ENCODE measurements at regions not wholly inside any gene's neighbourhood (a gene's known extent, or its start where the extent isn't known, plus 50 kb on each side); places are given as distances from the start of the nearest gene placed in this dataset.

DNA sequence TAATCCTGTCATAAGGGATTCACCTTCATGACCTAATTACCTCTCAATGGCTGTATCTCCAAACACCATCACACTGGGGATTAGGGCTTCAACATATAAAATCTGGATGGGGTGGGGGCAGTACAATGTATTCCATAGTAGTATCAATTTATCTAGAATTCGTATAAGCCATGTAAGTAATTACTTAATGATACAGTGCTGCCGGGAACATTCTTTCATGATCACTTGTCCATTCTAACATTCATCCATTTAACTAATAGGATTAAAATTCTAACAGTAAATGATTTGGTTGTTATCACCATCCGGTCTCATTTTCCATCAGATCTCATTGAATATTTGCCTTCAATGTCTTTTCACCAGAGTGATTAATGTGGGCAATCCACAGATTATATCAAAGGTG lies 1620.9 kb upstream of the TENM3 start:
- Mint-ChIP-seq H3K27me3 (no peaks in the 10 kb centered on the region), H3K9me3 (peaks cover 0 to 3% of the 10 kb centered on the region in 2 donors), H3K4me3 (no peak overlapping the region), H3K36me3 (ENCODE audit: insufficient read depth) (no peaks in the 10 kb centered on the region), H3K4me1 (ENCODE audit: low read depth in 2 of 2) (no peaks in the 10 kb centered on the region), H3K27ac (no peak overlapping the region)
- ATAC-seq (replicated peaks) (no peak), DNase-seq (no peak)

DNA sequence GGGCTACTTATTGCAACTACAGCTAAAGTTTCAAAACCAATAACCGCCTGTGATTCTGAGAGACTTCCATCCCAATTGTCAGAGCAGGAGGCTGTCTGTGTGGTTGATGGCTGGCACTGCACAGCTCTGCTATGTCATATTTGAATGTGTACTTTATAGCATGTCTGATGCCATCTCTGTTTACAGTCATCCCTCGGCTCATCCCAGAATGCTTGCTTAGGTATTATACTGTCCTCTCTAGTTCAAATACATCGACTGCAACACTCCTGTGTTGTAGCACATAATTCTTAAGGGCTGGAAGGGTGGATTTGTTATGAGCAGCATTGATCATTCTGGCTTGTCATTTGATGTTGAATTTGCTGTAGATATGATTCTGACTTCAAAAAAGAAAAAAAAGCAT lies 1617.5 kb upstream of the TENM3 start:
- H3K27me3 Mint-ChIP-seq = no peaks in the 10 kb centered on the region
- no peaks in the 10 kb centered on the region for H3K4me1 Mint-ChIP-seq (ENCODE audit: low read depth in 2 of 2)
- no peak for DNase-seq
- H3K9me3 Mint-ChIP-seq = peaks cover 0 to 5% of the 10 kb centered on the region in 2 donors
- H3K27ac Mint-ChIP-seq = no peak overlapping the region
- H3K36me3 Mint-ChIP-seq (ENCODE audit: insufficient read depth) = no peaks in the 10 kb centered on the region
- H3K4me3 Mint-ChIP-seq = no peak overlapping the region
- ATAC-seq (replicated peaks) = no peak

DNA sequence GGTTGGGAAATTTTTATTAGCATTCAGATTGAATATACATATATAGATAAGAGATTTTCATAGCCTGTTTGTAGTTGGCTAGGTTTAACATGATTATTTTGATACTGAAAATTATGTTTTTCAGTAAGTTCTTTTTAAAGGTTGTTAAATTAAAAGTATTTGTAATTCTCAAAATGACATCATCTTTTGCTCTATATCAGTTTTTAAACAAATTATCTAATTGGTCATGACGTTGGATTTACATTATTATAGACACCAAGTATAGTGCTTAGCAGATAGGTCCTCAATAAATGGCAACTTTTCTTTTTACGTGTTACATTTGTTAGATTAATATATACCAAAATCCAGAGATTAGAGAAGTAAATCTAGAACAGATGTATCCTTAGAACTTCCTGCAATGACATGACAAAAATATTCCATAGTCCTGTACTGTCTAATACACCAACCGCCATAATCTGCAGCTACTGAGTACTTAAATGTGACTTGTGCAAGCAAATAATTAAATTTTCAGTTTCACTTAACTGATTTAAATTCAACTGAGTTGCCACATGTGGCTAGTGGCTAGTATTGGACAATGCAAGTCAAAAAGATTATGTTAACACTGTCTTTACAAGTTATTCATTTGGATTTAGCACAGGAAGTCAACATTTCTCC lies 1613.1 kb upstream of the TENM3 start:
- H3K9me3 Mint-ChIP-seq = peaks cover 0 to 4% of the 10 kb centered on the region in 2 donors
- H3K27ac Mint-ChIP-seq = no peak overlapping the region
- DNase-seq (no peak), ATAC-seq (replicated peaks) (no peak)
- H3K4me1 Mint-ChIP-seq (ENCODE audit: low read depth in 2 of 2) = no peaks in the 10 kb centered on the region
- no peaks in the 10 kb centered on the region for H3K27me3 Mint-ChIP-seq
- H3K4me3 Mint-ChIP-seq = no peak overlapping the region
- no peaks in the 10 kb centered on the region for H3K36me3 Mint-ChIP-seq (ENCODE audit: insufficient read depth)

- peaks cover 0 to 4% of the 10 kb centered on the region in 2 donors for H3K9me3 Mint-ChIP-seq
- H3K4me1 Mint-ChIP-seq (ENCODE audit: low read depth in 2 of 2) = no peaks in the 10 kb centered on the region
- H3K27ac Mint-ChIP-seq = no peak overlapping the region
These were observed 1608.9 kb upstream of the TENM3 start for GRCh38 chr4:180634306-180634705.

DNA sequence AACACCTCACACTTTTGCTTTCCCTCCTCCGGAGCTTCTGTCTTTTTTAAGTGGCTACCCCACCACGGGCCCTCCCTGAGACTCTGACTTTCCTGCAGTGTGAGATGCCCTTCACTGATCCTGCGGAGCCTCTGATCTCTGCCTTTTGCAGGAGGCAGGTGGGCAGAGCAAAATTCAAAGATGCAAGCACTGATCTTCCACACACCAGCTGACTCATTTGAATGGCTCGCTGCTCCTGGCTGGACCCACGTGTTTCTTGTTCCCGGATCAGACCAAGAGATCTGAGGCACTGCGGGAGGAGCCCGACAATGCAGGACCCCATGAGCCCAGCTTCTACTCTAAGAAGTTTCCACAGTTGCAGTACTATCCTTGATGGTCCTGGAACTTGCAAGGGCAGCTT lies 1607.9 kb upstream of the TENM3 start:
- no peak overlapping the region for H3K4me3 Mint-ChIP-seq
- H3K27ac Mint-ChIP-seq = no peak overlapping the region
- H3K36me3 Mint-ChIP-seq (ENCODE audit: insufficient read depth) = no peaks in the 10 kb centered on the region
- no peaks in the 10 kb centered on the region for H3K27me3 Mint-ChIP-seq
- no peaks in the 10 kb centered on the region for H3K4me1 Mint-ChIP-seq (ENCODE audit: low read depth in 2 of 2)
- peaks cover 0 to 6% of the 10 kb centered on the region in 2 donors for H3K9me3 Mint-ChIP-seq
- no peak for DNase-seq
- no peak for ATAC-seq (replicated peaks)

More at GRCh38 chr4:180634306-180634705, 1608.9 kb upstream of the TENM3 start:
- DNase-seq (no peak), ATAC-seq (replicated peaks) (no peak)
- Mint-ChIP-seq H3K4me3 (no peak overlapping the region), H3K36me3 (ENCODE audit: insufficient read depth) (no peaks in the 10 kb centered on the region), H3K27me3 (no peaks in the 10 kb centered on the region)

DNA sequence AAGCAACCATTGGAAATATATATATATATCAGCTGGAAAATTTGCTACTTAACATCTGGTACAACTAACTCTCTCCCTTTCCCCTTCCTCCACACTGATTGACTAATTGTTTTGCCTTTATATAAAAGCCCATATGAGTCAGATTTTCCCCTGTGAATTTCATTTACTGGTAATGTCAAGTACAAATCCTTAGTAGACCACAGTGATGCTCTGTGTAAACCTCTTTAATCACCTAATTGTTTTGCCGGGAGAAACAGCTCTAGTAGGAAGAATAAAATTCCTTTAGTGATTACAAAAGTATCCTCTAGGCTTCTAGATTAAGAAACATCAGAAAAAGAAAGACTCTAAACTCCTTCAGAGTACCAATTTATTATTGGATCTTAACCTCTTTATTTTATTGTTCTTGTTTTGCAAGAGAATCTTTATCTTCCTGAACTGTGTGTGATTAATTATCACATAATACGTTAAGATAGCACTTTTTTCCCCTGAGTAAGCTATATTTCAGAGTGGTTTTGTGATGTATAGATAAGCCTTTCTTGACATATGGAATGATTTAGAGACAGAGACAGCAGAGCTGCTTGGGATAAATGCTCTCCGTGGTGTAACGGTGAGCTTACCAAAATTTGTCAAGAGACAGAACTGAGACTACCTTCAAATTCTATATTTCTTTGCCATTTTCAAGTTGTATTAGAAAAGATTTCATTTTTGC lies 1606.4 kb upstream of the TENM3 start:
- no peaks in the 10 kb centered on the region for H3K4me1 Mint-ChIP-seq (ENCODE audit: low read depth in 2 of 2)
- no peaks in the 10 kb centered on the region for H3K36me3 Mint-ChIP-seq (ENCODE audit: insufficient read depth)
- H3K27ac Mint-ChIP-seq = no peak overlapping the region
- DNase-seq (no peak), ATAC-seq (replicated peaks) (no peak)
- no peaks in the 10 kb centered on the region for H3K27me3 Mint-ChIP-seq
- H3K4me3 Mint-ChIP-seq = no peak overlapping the region
- peaks cover 0 to 6% of the 10 kb centered on the region in 2 donors for H3K9me3 Mint-ChIP-seq

DNA sequence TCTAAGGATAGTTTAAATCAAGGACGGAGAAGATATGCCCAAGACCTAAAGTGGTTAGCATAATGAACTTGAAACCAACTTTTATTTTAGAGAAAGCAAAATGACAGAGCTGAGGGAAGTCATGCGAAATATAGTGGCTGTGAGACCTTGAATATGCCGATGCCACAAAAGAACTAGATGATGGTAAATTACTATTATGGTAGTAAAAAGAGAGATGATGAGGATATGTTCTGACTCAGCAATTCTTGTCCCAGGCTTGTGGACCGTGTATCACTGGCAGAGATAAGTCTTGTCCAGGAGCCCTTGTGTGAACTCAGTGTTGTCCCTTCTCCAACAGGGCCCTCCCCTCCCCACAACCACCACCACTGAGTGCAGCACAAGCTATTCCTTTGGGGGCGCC lies 1605.6 kb upstream of the TENM3 start:
- no peak overlapping the region for H3K4me3 Mint-ChIP-seq
- H3K36me3 Mint-ChIP-seq (ENCODE audit: insufficient read depth) = no peaks in the 10 kb centered on the region
- no peak overlapping the region for H3K27ac Mint-ChIP-seq
- H3K4me1 Mint-ChIP-seq (ENCODE audit: low read depth in 2 of 2) = no peaks in the 10 kb centered on the region
- ATAC-seq (replicated peaks) = no peak
- DNase-seq = no peak
- H3K9me3 Mint-ChIP-seq = peaks cover 0 to 6% of the 10 kb centered on the region in 2 donors
- H3K27me3 Mint-ChIP-seq = no peaks in the 10 kb centered on the region

DNA sequence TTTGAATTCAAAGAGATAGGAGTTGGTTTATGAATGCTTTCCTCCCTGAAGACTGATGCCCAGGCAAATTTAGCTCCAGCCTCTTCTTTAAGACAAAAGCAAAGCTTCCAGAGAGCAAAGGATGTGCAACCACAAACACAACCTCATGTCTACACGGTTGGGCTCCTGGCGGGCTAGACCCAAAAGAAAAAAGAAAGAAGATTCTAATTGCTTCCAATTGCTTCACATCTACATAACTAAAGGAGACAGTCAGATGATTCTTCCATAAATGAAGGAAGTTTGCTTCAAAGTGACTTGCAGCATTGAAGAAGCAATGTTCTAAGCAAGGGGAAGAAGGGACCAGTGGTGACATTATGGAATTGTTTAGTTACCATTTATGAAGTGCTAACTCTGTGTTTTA lies 1603.0 kb upstream of the TENM3 start:
- no peak overlapping the region for H3K27ac Mint-ChIP-seq
- DNase-seq (no peak), ATAC-seq (replicated peaks) (no peak)
- no peaks in the 10 kb centered on the region for H3K4me1 Mint-ChIP-seq (ENCODE audit: low read depth in 2 of 2)
- H3K9me3 Mint-ChIP-seq = peaks cover 0 to 5% of the 10 kb centered on the region in 2 donors
- H3K27me3 Mint-ChIP-seq = no peaks in the 10 kb centered on the region
- no peaks in the 10 kb centered on the region for H3K36me3 Mint-ChIP-seq (ENCODE audit: insufficient read depth)
- H3K4me3 Mint-ChIP-seq = no peak overlapping the region

DNA sequence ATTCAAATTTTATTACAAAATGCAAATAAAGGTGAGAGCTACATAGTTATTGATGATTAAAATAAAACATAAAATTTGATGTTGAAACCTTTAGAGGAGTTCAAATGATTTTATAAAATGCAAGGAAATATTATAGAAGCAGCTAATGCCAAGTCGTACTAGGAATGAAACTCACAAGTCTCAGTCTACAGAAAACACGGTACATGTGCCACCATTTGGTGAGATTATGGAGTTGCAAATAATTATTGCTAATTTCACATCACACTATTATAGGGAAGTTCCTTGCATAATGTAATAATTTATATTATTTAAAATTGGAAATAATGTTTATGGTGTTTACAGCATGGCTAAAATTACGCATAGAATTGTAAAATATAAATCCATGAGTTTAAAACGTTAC lies 1601.7 kb upstream of the TENM3 start:
- no peak for ATAC-seq (replicated peaks)

DNA sequence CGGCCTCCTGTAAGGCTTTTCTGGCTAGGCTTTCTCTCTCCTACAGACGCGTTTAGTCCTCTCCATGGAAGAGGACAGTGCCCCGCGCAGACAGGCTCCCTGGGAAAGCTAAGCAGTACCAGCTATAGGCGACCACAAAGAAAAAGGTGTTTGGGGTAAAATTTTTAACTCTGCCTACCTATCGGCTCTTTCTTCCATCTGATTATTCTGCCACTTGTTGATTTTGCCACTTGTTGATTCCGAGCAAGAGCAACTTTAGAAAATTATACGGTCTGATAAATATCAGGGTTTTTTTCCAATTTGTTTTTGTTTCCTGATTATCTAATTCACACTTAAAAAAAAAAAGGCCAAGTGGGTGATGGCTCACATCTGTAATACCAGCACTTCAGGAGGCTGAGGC lies 1600.5 kb upstream of the TENM3 start:
- H3K36me3 Mint-ChIP-seq (ENCODE audit: insufficient read depth) = no peaks in the 10 kb centered on the region
- ATAC-seq (replicated peaks) = no peak
- H3K4me1 Mint-ChIP-seq (ENCODE audit: low read depth in 2 of 2) = no peaks in the 10 kb centered on the region
- peaks cover 0 to 3% of the 10 kb centered on the region in 2 donors for H3K9me3 Mint-ChIP-seq
- H3K4me3 Mint-ChIP-seq = no peak overlapping the region
- H3K27me3 Mint-ChIP-seq = no peaks in the 10 kb centered on the region
- no peak overlapping the region for H3K27ac Mint-ChIP-seq
- DNase-seq = no peak

More for the DNA sequence above, 1601.7 kb upstream of the TENM3 start:
- H3K36me3 Mint-ChIP-seq (ENCODE audit: insufficient read depth) = no peaks in the 10 kb centered on the region
- H3K4me3 Mint-ChIP-seq = no peak overlapping the region
- no peak for DNase-seq
- no peaks in the 10 kb centered on the region for H3K27me3 Mint-ChIP-seq
- H3K27ac Mint-ChIP-seq = no peak overlapping the region
- no peaks in the 10 kb centered on the region for H3K4me1 Mint-ChIP-seq (ENCODE audit: low read depth in 2 of 2)
- H3K9me3 Mint-ChIP-seq = peaks cover 0 to 5% of the 10 kb centered on the region in 2 donors

- Mint-ChIP-seq H3K27me3 (no peaks in the 10 kb centered on the region), H3K4me1 (ENCODE audit: low read depth in 2 of 2) (no peaks in the 10 kb centered on the region), H3K36me3 (ENCODE audit: insufficient read depth) (no peaks in the 10 kb centered on the region), H3K9me3 (peaks cover 0 to 9% of the 10 kb centered on the region in 2 donors), H3K27ac (no peak overlapping the region), H3K4me3 (no peak overlapping the region)
- ATAC-seq (replicated peaks) = no peak
- no peak for DNase-seq
These were observed 1592.9 kb upstream of the TENM3 start for GRCh38 chr4:180650273-180650672.

DNA sequence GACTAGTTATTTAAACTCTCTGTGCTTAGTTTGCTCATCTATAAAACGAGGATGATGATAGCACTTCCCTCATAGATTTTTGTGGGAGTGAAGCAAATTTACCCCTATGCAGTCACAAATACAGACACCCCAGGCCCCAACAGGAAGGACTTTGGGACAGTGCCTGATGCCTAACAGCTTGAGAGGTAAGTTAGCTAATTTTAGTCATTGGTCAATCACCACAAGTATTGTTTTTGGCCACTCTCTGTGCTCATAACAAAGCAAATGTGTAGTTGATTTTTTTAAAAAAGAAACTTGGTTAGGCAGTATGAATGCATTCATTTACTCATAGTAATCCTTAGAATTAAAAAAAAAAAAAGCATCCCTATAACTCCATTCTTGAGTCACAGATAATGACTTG lies 1590.7 kb upstream of the TENM3 start:
- no peak overlapping the region for H3K27ac Mint-ChIP-seq
- no peaks in the 10 kb centered on the region for H3K27me3 Mint-ChIP-seq
- DNase-seq (no peak), ATAC-seq (replicated peaks) (no peak)
- no peaks in the 10 kb centered on the region for H3K36me3 Mint-ChIP-seq (ENCODE audit: insufficient read depth)
- peaks cover 0 to 9% of the 10 kb centered on the region in 2 donors for H3K9me3 Mint-ChIP-seq
- no peak overlapping the region for H3K4me3 Mint-ChIP-seq
- no peaks in the 10 kb centered on the region for H3K4me1 Mint-ChIP-seq (ENCODE audit: low read depth in 2 of 2)

DNA sequence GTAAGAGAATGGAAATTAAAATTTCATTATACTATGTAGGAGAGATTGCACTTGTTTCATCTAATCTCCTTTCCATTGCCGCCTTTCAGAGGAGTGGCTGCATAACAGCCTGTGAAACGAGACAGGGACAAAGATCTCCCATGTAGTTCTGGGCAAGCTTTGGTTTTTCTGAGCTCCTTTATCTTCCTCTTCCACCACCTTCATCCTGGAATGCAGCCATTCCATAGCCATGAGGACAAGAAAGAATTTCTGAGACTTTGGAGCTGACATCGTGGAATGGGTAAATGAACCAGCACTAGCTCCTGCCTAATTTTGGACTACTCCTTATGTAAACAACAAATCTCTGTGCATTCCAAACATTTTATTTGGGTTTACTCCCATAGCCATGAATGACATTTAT lies 1587.3 kb upstream of the TENM3 start:
- no peaks in the 10 kb centered on the region for H3K4me1 Mint-ChIP-seq (ENCODE audit: low read depth in 2 of 2)
- H3K27me3 Mint-ChIP-seq = no peaks in the 10 kb centered on the region
- H3K4me3 Mint-ChIP-seq = no peak overlapping the region
- H3K9me3 Mint-ChIP-seq = peaks cover 4 to 17% of the 10 kb centered on the region in 2 donors
- ATAC-seq (replicated peaks) (no peak), DNase-seq (no peak)
- H3K36me3 Mint-ChIP-seq (ENCODE audit: insufficient read depth) = no peaks in the 10 kb centered on the region
- no peak overlapping the region for H3K27ac Mint-ChIP-seq

DNA sequence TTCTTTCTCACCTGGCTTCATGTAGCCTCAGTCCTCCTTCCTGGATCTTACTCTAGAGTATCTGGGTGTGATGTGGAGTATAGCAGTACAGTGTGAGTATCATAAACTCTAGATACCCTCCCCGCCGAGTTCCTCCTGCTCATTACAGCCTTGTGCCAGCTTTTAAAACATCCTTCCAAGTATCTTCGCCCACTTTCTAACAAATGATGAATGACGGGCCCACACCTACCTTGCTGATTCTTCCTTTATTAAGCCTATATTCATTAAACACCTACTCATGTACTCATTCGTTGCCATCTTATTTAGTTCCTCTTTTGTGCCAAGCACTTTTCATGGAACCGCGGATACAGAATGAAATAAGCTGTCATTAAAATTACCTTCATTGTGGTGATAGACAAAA lies 1585.3 kb upstream of the TENM3 start:
- Mint-ChIP-seq H3K36me3 (ENCODE audit: insufficient read depth) (no peaks in the 10 kb centered on the region), H3K9me3 (peaks cover 4 to 17% of the 10 kb centered on the region in 2 donors), H3K4me1 (ENCODE audit: low read depth in 2 of 2) (no peaks in the 10 kb centered on the region), H3K27ac (no peak overlapping the region), H3K27me3 (no peaks in the 10 kb centered on the region), H3K4me3 (no peak overlapping the region)
- ATAC-seq (replicated peaks) = no peak
- no peak for DNase-seq

Measured in effector memory CD8-positive, alpha-beta T cell (primary cell).